HepG2 (cell line): ENCODE measurements at regions not wholly inside any gene's neighbourhood (a gene's known extent, or its start where the extent isn't known, plus 50 kb on each side); places are given as distances from the start of the nearest gene placed in this dataset.

Experiments
- ATAC-seq: fragments of 200-7000 bp; cut with Tn5 transposase; 3 replicates; pipeline ENCODE4 v1.9.1; 2020; ENCODE audit warnings: mild to moderate bottlenecking, moderate library complexity
- BruUV-seq: library from RNA; stranded (reverse); fragments of 400-500 nt; replicated peaks from 2 replicates; lab custom pipeline; 2021; lab: Mats Ljungman, UMichigan
- CTCF ChIA-PET: fragments of 300-600 bp; formaldehyde crosslinking; extraction: SDS; loops from one replicate; lab custom pipeline; 2021; ENCODE audit warnings: low total read pairs, inconsistent platforms, low intra/inter-chr PET ratio; lab: Yijun Ruan, JAX
- POLR2A ChIA-PET: fragments of 350-600 bp; sonication (Branson Sonifier 250); formaldehyde crosslinking; loops from one replicate; lab custom pipeline; 2020; ENCODE audit warnings: antibody characterized with exemption, inconsistent platforms; lab: Yijun Ruan, JAX
- DNase-seq: peaks from one replicate; pipeline ENCODE4 v3.0.0-alpha.2; 2015; ENCODE audit warnings: low spot score
- FAIRE-seq: peaks from 3 replicates; lab custom pipeline; 2011; peaks lifted over from hg19 to GRCh38; lab: Jason Lieb, UNC
- H2AFZ ChIP-seq: one replicate; pipeline ENCODE4 v1.6.1; 2011; ENCODE audit warnings: low read length, inconsistent platforms
- H3K27ac ChIP-seq: fragments of 300-600 bp; 3 replicates; pipeline ENCODE4 v1.8.0; 2011; ENCODE audit warnings: mixed run types, mild to moderate bottlenecking, mixed read lengths, low read length, inconsistent platforms; ENCODE audit not compliant: insufficient read depth; ENCODE audit errors: extremely low read length
- H3K27me3 ChIP-seq, 2 experiments: fragments of 200-600 bp in 1 of 2; 2 replicates in 1 of 2; 3 replicates in 1 of 2; pipeline versions ENCODE4 v1.6.0 to v1.8.0; 2011; ENCODE audit warnings: low read length in 2 of 2, mild to moderate bottlenecking in 2 of 2, moderate library complexity in 2 of 2, inconsistent platforms in 1 of 2; ENCODE audit not compliant: insufficient read depth in 2 of 2, control insufficient read depth in 1 of 2
- H3K36me3 ChIP-seq, 2 experiments: fragments of 200-600 bp in 1 of 2; replicated peaks in 1 of 2; 2 replicates in 1 of 2; 3 replicates in 1 of 2; pipeline versions ENCODE4 v1.5.1 to v1.8.0; 2011; ENCODE audit warnings: low read length in 2 of 2, inconsistent platforms in 1 of 2; ENCODE audit not compliant: insufficient read depth in 2 of 2, control insufficient read depth in 1 of 2
- H3K4me1 ChIP-seq: 2 replicates; pipeline ENCODE4 v1.5.1; 2012; ENCODE audit warnings: low read length, inconsistent platforms; ENCODE audit not compliant: insufficient read depth
- H3K4me2 ChIP-seq: 2 replicates; pipeline ENCODE4 v1.6.0; 2011; ENCODE audit warnings: low read depth, low read length, inconsistent platforms
- H3K4me3 ChIP-seq, 3 experiments: fragments of 200-600 bp in 1 of 3; sonication (generic), shearing (Covaris generic) in 1 of 3; replicated peaks in 1 of 3; 2 replicates each; pipeline ENCODE4 v1.5.1; 2011 to 2016; ENCODE audit warnings: low read length in 3 of 3, inconsistent platforms in 2 of 3, low read depth in 2 of 3, mild to moderate bottlenecking in 2 of 3, control low read depth in 1 of 3, mixed read lengths in 1 of 3; ENCODE audit not compliant: insufficient read depth in 1 of 3
- H3K79me2 ChIP-seq: one replicate; pipeline ENCODE4 v1.6.1; 2011; ENCODE audit warnings: low read length, inconsistent platforms; ENCODE audit not compliant: insufficient read depth
- H3K9ac ChIP-seq: 2 replicates; pipeline ENCODE4 v1.6.0; 2011; ENCODE audit warnings: mild to moderate bottlenecking, low read depth, low read length, inconsistent platforms; ENCODE audit not compliant: insufficient read depth
- H3K9me3 ChIP-seq: 2 replicates; pipeline ENCODE4 v1.5.1; 2012; ENCODE audit warnings: mild to moderate bottlenecking, low read length
- H4K20me1 ChIP-seq: 2 replicates; pipeline ENCODE4 v1.6.0; 2011; ENCODE audit warnings: inconsistent platforms, mild to moderate bottlenecking, low read length, moderate library complexity; ENCODE audit not compliant: insufficient read depth
- ATF7-NPFF ChIP-seq: sonication (generic); formaldehyde crosslinking; IDR thresholded peaks from 2 replicates; pipeline ENCODE4 v1.8.1; 2023; ENCODE audit warnings: mild to moderate bottlenecking, low read depth, missing genetic modification reagents, moderate library complexity
- HDAC1 ChIP-seq: sonication (generic); formaldehyde crosslinking; IDR thresholded peaks from 2 replicates; pipeline ENCODE4 v1.5.1; 2020; ENCODE audit warnings: mild to moderate bottlenecking, missing genetic modification reagents
- KLF16 ChIP-seq, 2 experiments: sonication (generic) in 1 of 2; formaldehyde crosslinking in 1 of 2; IDR thresholded peaks; 2 replicates each; pipeline versions ENCODE4 v1.6.1 to v1.8.0; 2016 to 2023; ENCODE audit warnings: missing genetic modification reagents in 2 of 2, missing compliant biosample characterization in 1 of 2
- KLF9 ChIP-seq: IDR thresholded peaks from 2 replicates; pipeline ENCODE4 v1.6.1; 2016; ENCODE audit warnings: low read depth
- MAFK ChIP-seq, 2 experiments: IDR thresholded peaks in 1 of 2; conservative IDR thresholded peaks in 1 of 2; 2 replicates each; pipeline ENCODE4 v1.6.1; 2011; ENCODE audit warnings: improper control_type of control experiment in 2 of 2, low read length in 2 of 2
- NCOA2 ChIP-seq: sonication (generic); formaldehyde crosslinking; IDR thresholded peaks from 2 replicates; pipeline ENCODE4 v1.8.0; 2022; ENCODE audit warnings: inconsistent platforms
- NFKBIZ ChIP-seq: IDR thresholded peaks from 2 replicates; pipeline ENCODE4 v1.6.1; 2018; ENCODE audit warnings: missing genetic modification reagents, missing compliant biosample characterization
- SSRP1 ChIP-seq: IDR thresholded peaks from 2 replicates; pipeline ENCODE4 v1.6.1; 2016; ENCODE audit warnings: control low read depth
- ZBTB38 ChIP-seq: sonication (generic); formaldehyde crosslinking; IDR thresholded peaks from 2 replicates; pipeline ENCODE4 v1.5.1; 2020; ENCODE audit warnings: mild to moderate bottlenecking, missing genetic modification reagents
- ZNF441 ChIP-seq: sonication (generic); formaldehyde crosslinking; IDR thresholded peaks from 2 replicates; pipeline ENCODE4 v1.7.0; 2021; ENCODE audit warnings: missing genetic modification reagents, borderline replicate concordance
- ZNF550 ChIP-seq: sonication (generic); formaldehyde crosslinking; IDR thresholded peaks from 2 replicates; pipeline ENCODE4 v1.4.0; 2020; ENCODE audit warnings: mild to moderate bottlenecking, missing genetic modification reagents, borderline replicate concordance
- ZNF556 ChIP-seq: sonication (generic); formaldehyde crosslinking; IDR thresholded peaks from 2 replicates; pipeline ENCODE4 v1.4.0; 2020; ENCODE audit warnings: mild to moderate bottlenecking, missing genetic modification reagents, borderline replicate concordance
- ZNF562 ChIP-seq: sonication (generic); formaldehyde crosslinking; IDR thresholded peaks from 2 replicates; pipeline ENCODE4 v1.8.0; 2022; ENCODE audit warnings: missing genetic modification reagents, borderline replicate concordance
- ZNF670 ChIP-seq: sonication (generic); formaldehyde crosslinking; IDR thresholded peaks from 2 replicates; pipeline ENCODE4 v1.8.0; 2022; ENCODE audit warnings: mild to moderate bottlenecking, missing genetic modification reagents, borderline replicate concordance
- ZNF75D ChIP-seq: sonication (generic); formaldehyde crosslinking; IDR thresholded peaks from 2 replicates; pipeline ENCODE4 v1.8.1; 2023; ENCODE audit warnings: missing genetic modification reagents, mild to moderate bottlenecking, borderline replicate concordance
- ZNF777 ChIP-seq: sonication (generic); formaldehyde crosslinking; IDR thresholded peaks from 2 replicates; pipeline ENCODE4 v1.4.0; 2020; ENCODE audit warnings: missing genetic modification reagents
- ZNF878 ChIP-seq: sonication (generic); formaldehyde crosslinking; IDR thresholded peaks from 2 replicates; pipeline ENCODE4 v1.8.1; 2023; ENCODE audit warnings: mild to moderate bottlenecking, missing genetic modification reagents, moderate library complexity
- WGBS: methylation state at CpG from one replicate; pipeline ENCODE4 v1.1.6; 2017; ENCODE audit warnings: low lambda C conversion rate; 5-methylcytosine and 5-hydroxymethylcytosine counted together
- in situ Hi-C: cut with HindIII; loops from 2 replicates; pipeline ENCODE4 v1.10.0; 2017; ENCODE audit warnings: low pct_unique_long_range_greater_than_20kb; ENCODE audit not compliant: extremely low pct_ligation_motif_present
- intact Hi-C: fragments of 100-400 bp; cut with micrococcal nuclease; formaldehyde crosslinking; loops from one replicate; pipeline ENCODE4 v1.10.0; 2022; ENCODE audit not compliant: unreplicated experiment

DNA sequence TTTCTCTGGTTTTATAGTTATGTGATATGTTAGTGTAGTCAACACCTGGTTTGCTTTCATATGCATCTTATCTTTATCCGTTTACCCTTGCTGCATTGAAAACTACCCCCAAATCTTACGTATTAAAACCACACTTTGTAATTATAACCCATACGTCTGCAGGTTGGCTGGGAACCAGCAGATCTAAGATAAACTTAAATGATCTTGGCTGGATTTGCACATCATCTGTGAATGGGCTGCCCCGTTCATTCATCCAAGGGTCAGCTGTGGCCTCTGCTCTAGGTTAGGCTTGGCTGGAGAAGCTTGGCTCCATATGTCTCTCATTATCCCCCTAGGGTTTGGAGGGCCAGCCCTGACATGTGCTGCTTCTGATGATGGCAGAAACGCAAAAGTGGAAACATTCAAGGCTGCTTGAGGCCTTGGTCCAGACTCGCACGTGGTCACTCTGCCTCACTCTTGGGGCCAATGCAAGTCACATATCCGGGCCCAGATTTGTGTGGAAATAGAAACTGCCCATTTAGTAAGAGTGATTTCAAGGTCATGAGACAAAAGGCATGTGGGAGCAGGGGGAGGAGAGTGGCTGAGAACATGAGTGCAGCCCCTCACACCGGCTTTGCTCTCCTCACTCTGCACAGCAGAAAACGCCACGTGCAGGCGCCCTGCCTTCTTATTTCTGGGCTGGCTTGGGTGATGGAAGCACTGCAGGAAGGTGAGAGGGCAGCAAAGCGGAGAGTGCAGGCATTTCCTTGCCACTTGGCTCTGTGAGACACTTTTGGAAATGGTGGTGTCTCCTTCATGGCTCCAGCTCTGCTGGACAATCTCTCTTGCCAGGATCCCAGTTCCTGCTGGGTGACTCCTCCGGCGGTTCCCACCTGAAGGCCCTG is 553.8 kb downstream of the GLRX3 start:
- BruUV-seq, result no TSS peak

GRCh38 chr10:130691776-130692175 is 555.6 kb downstream of the GLRX3 start:
- H3K9ac ChIP-seq, result no peak overlapping the region
- no peak for FAIRE-seq
- in situ Hi-C loops, result no loop called here
- no peak for TF ChIP-seq SSRP1 (CRISPR knock-in tag)
- TF ChIP-seq KLF16 (CRISPR knock-in tag; IDR thresholded peaks at IDR 0.05), result no peak
- TF ChIP-seq ZNF550 (CRISPR knock-in tag), result no peak
- no peak for TF ChIP-seq ZNF441 (CRISPR knock-in tag)
- no peak for TF ChIP-seq ATF7-NPFF (CRISPR knock-in tag)
- TF ChIP-seq NCOA2 (CRISPR knock-in tag), result no peak
- no peak for TF ChIP-seq HDAC1 (CRISPR knock-in tag)
- no peak for TF ChIP-seq ZNF878 (CRISPR knock-in tag)
- TF ChIP-seq ZNF562, result no peak
- TF ChIP-seq NFKBIZ (CRISPR knock-in tag), result no peak
- TF ChIP-seq, all 625 proteins: peak for 0
- H2AFZ ChIP-seq, result no peak overlapping the region
- ChIA-PET POLR2A (no interaction called here), CTCF (no interaction called here)
- DNase-seq, result no peak
- no peak overlapping the region for H3K4me3 ChIP-seq
- intact Hi-C loops, result no loop called here
- H3K4me1 ChIP-seq, result no peaks in the 10 kb centered on the region
- H3K9me3 ChIP-seq, result no peaks in the 10 kb centered on the region
- H3K27me3 ChIP-seq, result peaks cover 0 to 6% of the 10 kb centered on the region in 2 experiments; a peak in 2 of 5 replicates
- no peaks in the 10 kb centered on the region for H3K79me2 ChIP-seq
- ATAC-seq, result no peak
- BruUV-seq, result no TSS peak
- no peaks in the 10 kb centered on the region for H4K20me1 ChIP-seq
- H3K36me3 ChIP-seq, result no peaks in the 10 kb centered on the region
- H3K4me2 ChIP-seq, result no peak overlapping the region
- H3K27ac ChIP-seq, result no peak overlapping the region
- WGBS, result 13% methylated on average over 3 of the region's 3 CpGs

More for the DNA sequence above, 553.8 kb downstream of the GLRX3 start:
- Histone ChIP-seq H3K9me3 (no peaks in the 10 kb centered on the region; the same call in 1 of the 2 replicates), H3K27ac (no peak overlapping the region), H3K36me3 (no peaks in the 10 kb centered on the region), H3K27me3 (peaks cover 0 to 6% of the 10 kb centered on the region in 2 experiments; a peak in 2 of 5 replicates), H3K4me3 (no peak overlapping the region), H2AFZ (no peak overlapping the region), H4K20me1 (no peaks in the 10 kb centered on the region), H3K9ac (no peak overlapping the region), H3K79me2 (no peaks in the 10 kb centered on the region), H3K4me1 (no peaks in the 10 kb centered on the region), H3K4me2 (no peak overlapping the region)
- intact Hi-C loops (no loop called here), in situ Hi-C loops (no loop called here)
- ATAC-seq (no peak), DNase-seq (no peak), FAIRE-seq (no peak)
- TF ChIP-seq ZNF75D (CRISPR knock-in tag), result no peak
- TF ChIP-seq ZNF670, result no peak
- no peak for TF ChIP-seq MAFK (conservative IDR thresholded peaks at IDR 0.05 in 1 of 2, IDR thresholded peaks at IDR 0.05 in 1 of 2; ENCODE audit: low read length in 2 of 2)
- TF ChIP-seq KLF9, result no peak
- TF ChIP-seq ZNF777 (CRISPR knock-in tag), result no peak
- TF ChIP-seq ZBTB38 (CRISPR knock-in tag), result no peak
- TF ChIP-seq ZNF556 (CRISPR knock-in tag), result no peak
- POLR2A ChIA-PET, result no interaction called here
- WGBS, result 25% methylated on average over 13 of the region's 15 CpGs
- CTCF ChIA-PET, result no interaction called here
